Mammary epithelial cell (primary cell): ENCODE measurements at regions not wholly inside any gene's neighbourhood (a gene's known extent, or its start where the extent isn't known, plus 50 kb on each side); places are given as distances from the start of the nearest gene placed in this dataset.

Experiments used
- EZH2 ChIP-seq: IDR thresholded peaks from 2 replicates; pipeline ENCODE4 v1.6.1; 2012; ENCODE audit warnings: low read length, inconsistent platforms, borderline replicate concordance
- TF ChIP-seq, protein P1 (sequence below), 2 donors: IDR thresholded peaks in 1 of 2; conservative IDR thresholded peaks in 1 of 2; 2 replicates each; pipeline ENCODE4 v1.5.1; 2011 to 2012; ENCODE audit warnings: inconsistent platforms in 2 of 2, low read length in 2 of 2, mild to moderate bottlenecking in 2 of 2, control low read depth in 1 of 2, low read depth in 1 of 2; ENCODE audit not compliant: insufficient read depth in 1 of 2; ENCODE audit errors: extremely low read depth in 1 of 2

DNA sequence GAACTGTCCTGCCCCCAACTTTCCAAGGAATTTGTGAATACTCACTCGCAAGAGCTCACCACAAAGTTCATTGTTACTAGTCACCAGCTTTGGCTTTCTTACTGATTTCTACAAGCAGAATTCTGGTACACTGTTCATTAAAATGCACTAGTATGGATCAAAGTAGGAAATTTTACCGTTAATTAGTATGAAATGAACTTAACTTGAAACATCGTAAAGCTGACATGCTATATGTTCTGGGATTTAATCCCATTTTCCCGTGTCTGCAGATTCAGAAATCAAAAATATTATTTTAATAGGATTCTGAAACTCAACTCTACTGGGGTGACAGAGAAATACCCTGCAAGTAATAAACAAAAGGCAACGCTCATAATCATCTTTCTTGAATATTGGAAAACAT lies 399.3 kb downstream of the DOK5 start:
- TF ChIP-seq, protein P1, sequence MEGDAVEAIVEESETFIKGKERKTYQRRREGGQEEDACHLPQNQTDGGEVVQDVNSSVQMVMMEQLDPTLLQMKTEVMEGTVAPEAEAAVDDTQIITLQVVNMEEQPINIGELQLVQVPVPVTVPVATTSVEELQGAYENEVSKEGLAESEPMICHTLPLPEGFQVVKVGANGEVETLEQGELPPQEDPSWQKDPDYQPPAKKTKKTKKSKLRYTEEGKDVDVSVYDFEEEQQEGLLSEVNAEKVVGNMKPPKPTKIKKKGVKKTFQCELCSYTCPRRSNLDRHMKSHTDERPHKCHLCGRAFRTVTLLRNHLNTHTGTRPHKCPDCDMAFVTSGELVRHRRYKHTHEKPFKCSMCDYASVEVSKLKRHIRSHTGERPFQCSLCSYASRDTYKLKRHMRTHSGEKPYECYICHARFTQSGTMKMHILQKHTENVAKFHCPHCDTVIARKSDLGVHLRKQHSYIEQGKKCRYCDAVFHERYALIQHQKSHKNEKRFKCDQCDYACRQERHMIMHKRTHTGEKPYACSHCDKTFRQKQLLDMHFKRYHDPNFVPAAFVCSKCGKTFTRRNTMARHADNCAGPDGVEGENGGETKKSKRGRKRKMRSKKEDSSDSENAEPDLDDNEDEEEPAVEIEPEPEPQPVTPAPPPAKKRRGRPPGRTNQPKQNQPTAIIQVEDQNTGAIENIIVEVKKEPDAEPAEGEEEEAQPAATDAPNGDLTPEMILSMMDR (conservative IDR thresholded peaks at IDR 0.05 in 1 of 2, IDR thresholded peaks at IDR 0.05 in 1 of 2; ENCODE audit: extremely low read depth in 1 of 2, insufficient read depth in 1 of 2, low read depth in 1 of 2, low read length in 2 of 2), result no peak
- no peak for TF ChIP-seq EZH2
